ENCODE measurements at regions not wholly inside any gene's neighbourhood (a gene's known extent, or its start where the extent isn't known, plus 50 kb on each side); places are given as distances from the start of the nearest gene placed in this dataset.

DNA sequence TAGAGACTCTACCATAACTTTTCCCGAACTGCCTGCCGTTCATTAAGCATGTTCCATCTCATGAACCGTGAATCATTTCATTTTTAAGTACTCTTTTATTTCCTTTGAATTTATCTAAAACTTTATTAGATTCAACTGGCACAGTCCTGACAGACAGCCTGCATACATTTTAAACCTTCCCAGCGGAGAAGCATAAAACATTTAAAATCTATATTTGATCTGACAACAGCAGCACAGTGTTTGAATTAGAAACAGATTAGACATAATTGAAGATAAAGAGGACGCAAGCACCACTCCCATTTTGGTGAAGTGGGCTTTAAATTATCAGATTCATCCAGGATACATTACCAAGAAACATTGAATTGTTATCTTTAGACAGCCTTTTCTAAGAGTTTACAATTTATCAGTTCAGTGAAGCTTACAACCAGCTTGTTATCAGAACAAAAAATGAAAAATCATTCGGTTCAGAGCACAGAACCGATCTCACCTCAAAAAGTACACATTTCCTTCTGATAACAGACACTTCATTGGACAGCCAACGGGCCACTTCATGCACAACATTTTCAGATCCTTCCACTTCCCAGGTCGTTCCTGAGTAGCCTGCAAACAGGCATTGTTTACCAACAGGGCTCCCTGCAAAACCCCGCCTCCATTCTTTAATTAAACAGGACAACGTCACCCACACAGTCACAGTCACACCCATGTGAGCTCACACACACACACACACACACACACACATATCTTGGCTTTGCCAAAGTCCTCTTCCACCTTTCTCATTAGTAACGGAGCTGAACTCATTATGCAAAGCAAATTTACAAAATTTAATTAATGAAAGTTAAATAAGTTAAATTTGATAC lies 171.2 kb downstream of the SP3 start:
- Histone ChIP-seq H3K27ac (no peak overlapping the region), H3K4me3 (no peak overlapping the region), H3K27me3 (no peaks in the 10 kb centered on the region), H3K4me1 (ENCODE audit: low read depth) (peaks cover 12% of the 10 kb centered on the region), H3K36me3 (no peaks in the 10 kb centered on the region), H3K9me3 (ENCODE audit: low read depth) (no peaks in the 10 kb centered on the region)
- TF ChIP-seq, protein P1, sequence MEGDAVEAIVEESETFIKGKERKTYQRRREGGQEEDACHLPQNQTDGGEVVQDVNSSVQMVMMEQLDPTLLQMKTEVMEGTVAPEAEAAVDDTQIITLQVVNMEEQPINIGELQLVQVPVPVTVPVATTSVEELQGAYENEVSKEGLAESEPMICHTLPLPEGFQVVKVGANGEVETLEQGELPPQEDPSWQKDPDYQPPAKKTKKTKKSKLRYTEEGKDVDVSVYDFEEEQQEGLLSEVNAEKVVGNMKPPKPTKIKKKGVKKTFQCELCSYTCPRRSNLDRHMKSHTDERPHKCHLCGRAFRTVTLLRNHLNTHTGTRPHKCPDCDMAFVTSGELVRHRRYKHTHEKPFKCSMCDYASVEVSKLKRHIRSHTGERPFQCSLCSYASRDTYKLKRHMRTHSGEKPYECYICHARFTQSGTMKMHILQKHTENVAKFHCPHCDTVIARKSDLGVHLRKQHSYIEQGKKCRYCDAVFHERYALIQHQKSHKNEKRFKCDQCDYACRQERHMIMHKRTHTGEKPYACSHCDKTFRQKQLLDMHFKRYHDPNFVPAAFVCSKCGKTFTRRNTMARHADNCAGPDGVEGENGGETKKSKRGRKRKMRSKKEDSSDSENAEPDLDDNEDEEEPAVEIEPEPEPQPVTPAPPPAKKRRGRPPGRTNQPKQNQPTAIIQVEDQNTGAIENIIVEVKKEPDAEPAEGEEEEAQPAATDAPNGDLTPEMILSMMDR (IDR thresholded peaks at IDR 0.05; ENCODE audit: low read depth, low read length): no peak
- DNase-seq (ENCODE audit: low read depth in 1 of 2, low spot score in 1 of 2): no peak

DNA sequence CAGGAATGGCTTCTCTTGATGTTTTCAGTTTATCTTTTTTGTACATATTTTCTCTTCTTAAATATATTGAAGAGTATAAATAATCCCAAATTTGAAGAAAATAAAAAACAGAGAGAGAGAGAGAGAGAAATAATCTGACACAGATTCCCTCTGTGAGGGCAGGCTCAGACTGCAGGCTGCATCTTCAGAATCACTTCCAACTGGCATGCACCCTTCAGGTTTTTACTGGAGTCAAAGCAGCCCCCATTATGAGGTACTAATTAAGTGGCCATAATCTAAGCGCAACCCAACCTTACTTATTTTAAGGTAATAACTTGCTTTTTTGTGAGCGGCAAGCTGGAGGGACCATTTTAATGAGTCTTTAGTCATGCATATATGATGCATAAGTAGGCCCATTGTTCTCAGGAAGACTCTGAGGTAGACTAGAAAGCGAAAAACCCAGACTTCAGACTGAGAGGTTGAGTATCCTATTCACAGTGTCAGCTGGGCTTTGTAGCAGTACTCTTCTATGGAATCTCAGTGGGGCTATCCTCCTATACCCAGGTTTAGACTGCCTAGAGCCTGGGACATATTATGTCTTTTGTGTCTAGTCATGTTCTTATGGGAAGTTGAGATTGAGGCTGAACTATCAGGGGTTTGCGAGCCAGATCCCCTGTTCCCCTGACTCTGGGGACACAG lies 167.4 kb downstream of the SP3 start:
- no peak overlapping the region for H3K27ac ChIP-seq
- TF ChIP-seq, protein P1 (IDR thresholded peaks at IDR 0.05; ENCODE audit: low read depth, low read length): no peak
- no peaks in the 10 kb centered on the region for H3K36me3 ChIP-seq
- peaks cover 8% of the 10 kb centered on the region for H3K4me1 ChIP-seq (ENCODE audit: low read depth)
- H3K4me3 ChIP-seq: no peak overlapping the region
- no peak for DNase-seq (ENCODE audit: low read depth in 1 of 2, low spot score in 1 of 2)
- no peaks in the 10 kb centered on the region for H3K9me3 ChIP-seq (ENCODE audit: low read depth)
- no peaks in the 10 kb centered on the region for H3K27me3 ChIP-seq

DNA sequence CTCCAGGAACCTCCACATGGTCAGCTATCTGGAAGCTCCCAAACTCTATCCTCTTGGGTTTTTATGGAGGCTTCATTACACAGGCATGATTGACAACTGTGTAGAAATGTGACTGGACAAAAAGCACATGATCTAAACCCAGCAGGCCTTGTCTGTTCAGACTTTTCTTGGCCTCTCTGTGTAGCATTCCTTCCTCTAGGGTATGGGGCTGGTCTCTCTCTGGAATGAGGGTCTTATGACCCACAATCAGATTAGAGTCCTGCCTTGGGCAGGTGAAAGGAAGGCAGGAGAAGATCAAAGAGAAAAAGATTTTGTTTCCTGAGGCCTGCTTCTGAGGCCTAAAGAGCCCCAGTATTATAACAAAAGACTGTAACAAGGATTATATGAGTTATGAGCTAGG lies 162.7 kb downstream of the SP3 start:
- H3K9me3 ChIP-seq (ENCODE audit: low read depth): no peaks in the 10 kb centered on the region
- no peaks in the 10 kb centered on the region for H3K27me3 ChIP-seq
- no peak overlapping the region for H3K4me3 ChIP-seq
- TF ChIP-seq, protein P1 (IDR thresholded peaks at IDR 0.05; ENCODE audit: low read depth, low read length): no peak
- DNase-seq (ENCODE audit: low read depth in 1 of 2, low spot score in 1 of 2): no peak
- H3K36me3 ChIP-seq: no peaks in the 10 kb centered on the region
- H3K27ac ChIP-seq: no peak overlapping the region
- H3K4me1 ChIP-seq (ENCODE audit: low read depth): no peaks in the 10 kb centered on the region

DNA sequence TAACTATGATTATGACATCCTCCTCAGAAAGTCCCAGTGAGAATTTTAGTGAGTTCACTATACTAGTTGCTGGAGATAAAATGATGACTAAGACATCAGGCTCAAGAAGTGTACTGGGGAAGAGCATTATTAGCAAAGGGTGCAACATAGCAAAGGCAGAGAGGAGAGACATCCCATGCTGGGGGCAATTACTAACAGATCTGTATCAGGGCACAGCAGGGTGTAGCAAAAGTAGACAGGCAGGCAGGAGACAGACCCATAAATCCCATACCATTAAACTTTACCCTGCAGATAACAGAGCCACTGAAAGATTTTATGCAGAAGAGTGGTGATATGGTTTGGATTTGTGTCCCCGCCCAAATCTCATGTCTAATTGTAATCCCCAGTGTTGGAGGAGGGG lies 161.7 kb downstream of the SP3 start:
- Histone ChIP-seq H3K27ac (no peak overlapping the region), H3K9me3 (ENCODE audit: low read depth) (no peaks in the 10 kb centered on the region), H3K36me3 (no peaks in the 10 kb centered on the region), H3K4me3 (no peak overlapping the region), H3K27me3 (no peaks in the 10 kb centered on the region), H3K4me1 (ENCODE audit: low read depth) (no peaks in the 10 kb centered on the region)
- TF ChIP-seq, protein P1 (IDR thresholded peaks at IDR 0.05; ENCODE audit: low read depth, low read length): no peak
- peak in 1 of 2 donors; percentile 11 for DNase-seq (ENCODE audit: low read depth in 1 of 2, low spot score in 1 of 2)

DNA sequence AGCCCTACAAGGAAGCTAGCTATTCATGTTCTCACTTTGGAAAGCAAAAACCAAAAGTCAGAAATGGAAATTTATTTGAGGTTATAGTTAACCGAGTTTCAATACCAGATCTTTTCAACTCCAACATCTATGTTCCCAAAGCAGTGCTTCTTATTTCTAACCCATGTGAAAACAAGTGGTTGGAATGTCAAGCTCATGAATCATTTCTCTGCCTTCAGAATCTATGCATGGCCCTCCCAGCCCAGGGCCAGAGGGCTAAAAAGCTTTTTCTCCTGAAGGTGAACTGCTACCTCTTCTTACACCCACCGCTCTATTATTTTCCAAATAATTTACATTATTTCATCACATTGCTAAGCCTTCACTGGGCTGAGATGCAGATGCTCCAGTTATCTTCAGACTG lies 158.4 kb downstream of the SP3 start:
- H3K36me3 ChIP-seq: no peaks in the 10 kb centered on the region
- H3K9me3 ChIP-seq (ENCODE audit: low read depth): no peaks in the 10 kb centered on the region
- no peak overlapping the region for H3K4me3 ChIP-seq
- H3K4me1 ChIP-seq (ENCODE audit: low read depth): no peaks in the 10 kb centered on the region
- H3K27ac ChIP-seq: no peak overlapping the region
- peak in 1 of 2 donors; percentile 6 for DNase-seq (ENCODE audit: low read depth in 1 of 2, low spot score in 1 of 2)
- TF ChIP-seq, protein P1 (IDR thresholded peaks at IDR 0.05; ENCODE audit: low read depth, low read length): no peak
- no peaks in the 10 kb centered on the region for H3K27me3 ChIP-seq

Measured in cardiac muscle cell (in vitro differentiated cells and primary cell).